ENCODE measurements at regions not wholly inside any gene's neighbourhood (a gene's known extent, or its start where the extent isn't known, plus 50 kb on each side); places are given as distances from the start of the nearest gene placed in this dataset.

DNA sequence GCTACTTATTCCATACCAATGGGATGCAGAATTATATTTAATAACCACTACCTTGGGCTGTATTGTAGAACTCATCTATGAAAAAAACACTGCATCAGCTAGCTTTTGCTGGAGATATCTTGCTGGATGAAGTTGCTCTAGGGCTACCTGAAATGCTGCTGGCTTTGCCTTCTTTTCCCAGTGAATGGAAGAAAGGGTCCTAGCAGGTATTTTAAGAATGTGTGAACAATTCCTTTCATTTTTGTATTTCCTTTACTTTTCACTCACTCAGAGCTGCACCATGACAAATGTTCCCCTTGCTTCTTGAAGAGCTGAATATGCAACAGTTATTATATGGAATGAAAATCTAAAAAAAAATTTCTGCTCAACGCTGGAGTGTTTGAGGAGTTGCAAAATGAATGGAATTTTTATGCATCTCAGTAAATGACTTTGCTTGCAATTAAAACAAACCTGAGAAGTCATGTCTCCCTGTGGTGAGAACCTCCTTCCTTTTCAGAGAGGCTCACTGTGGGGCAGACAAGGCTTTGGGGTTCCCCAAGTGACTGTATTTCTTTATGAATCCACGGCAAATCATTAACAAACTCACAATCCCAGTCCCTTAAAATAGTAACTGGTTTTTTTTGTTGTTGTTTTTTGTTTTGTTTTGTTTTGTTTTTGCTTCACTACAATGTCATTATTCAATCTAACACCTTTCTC lies 566.8 kb upstream of the KIRREL3 start:
- H3K9me3 Mint-ChIP-seq (ENCODE audit: unreplicated experiment), result no peaks in the 10 kb centered on the region
- no peak for DNase-seq
- H3K36me3 Mint-ChIP-seq (ENCODE audit: unreplicated experiment), result no peaks in the 10 kb centered on the region
- no peaks in the 10 kb centered on the region for H3K27me3 Mint-ChIP-seq (ENCODE audit: unreplicated experiment)
- TF ChIP-seq, protein P1, sequence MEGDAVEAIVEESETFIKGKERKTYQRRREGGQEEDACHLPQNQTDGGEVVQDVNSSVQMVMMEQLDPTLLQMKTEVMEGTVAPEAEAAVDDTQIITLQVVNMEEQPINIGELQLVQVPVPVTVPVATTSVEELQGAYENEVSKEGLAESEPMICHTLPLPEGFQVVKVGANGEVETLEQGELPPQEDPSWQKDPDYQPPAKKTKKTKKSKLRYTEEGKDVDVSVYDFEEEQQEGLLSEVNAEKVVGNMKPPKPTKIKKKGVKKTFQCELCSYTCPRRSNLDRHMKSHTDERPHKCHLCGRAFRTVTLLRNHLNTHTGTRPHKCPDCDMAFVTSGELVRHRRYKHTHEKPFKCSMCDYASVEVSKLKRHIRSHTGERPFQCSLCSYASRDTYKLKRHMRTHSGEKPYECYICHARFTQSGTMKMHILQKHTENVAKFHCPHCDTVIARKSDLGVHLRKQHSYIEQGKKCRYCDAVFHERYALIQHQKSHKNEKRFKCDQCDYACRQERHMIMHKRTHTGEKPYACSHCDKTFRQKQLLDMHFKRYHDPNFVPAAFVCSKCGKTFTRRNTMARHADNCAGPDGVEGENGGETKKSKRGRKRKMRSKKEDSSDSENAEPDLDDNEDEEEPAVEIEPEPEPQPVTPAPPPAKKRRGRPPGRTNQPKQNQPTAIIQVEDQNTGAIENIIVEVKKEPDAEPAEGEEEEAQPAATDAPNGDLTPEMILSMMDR (IDR thresholded peaks at IDR 0.05; ENCODE audit: partially characterized antibody, unreplicated experiment), result no peak
- H3K27ac Mint-ChIP-seq (ENCODE audit: unreplicated experiment), result no peak overlapping the region
- H3K4me3 Mint-ChIP-seq (ENCODE audit: unreplicated experiment), result no peak overlapping the region
- peaks cover 4% of the 10 kb centered on the region for H3K4me1 Mint-ChIP-seq (ENCODE audit: low read depth, unreplicated experiment)

DNA sequence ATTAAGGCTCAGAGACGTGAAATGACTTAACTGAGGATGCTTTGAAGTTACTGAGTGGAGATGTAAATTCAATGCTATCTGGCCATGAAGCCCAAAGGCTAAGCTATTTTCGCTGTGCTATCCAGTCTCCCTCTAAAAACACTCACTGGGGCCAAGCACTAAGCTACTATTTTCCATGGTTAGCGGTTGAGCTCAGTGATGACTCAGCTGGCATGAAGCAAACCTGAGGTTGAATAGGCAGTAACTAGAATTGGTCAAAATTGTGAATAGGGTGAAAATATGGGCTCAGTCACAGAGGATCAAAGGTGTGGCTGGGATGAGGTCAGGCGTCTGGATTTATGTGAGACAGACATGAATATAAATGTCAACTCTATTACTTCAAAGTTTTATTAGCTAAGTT lies 564.2 kb upstream of the KIRREL3 start:
- no peaks in the 10 kb centered on the region for H3K9me3 Mint-ChIP-seq (ENCODE audit: unreplicated experiment)

DNA sequence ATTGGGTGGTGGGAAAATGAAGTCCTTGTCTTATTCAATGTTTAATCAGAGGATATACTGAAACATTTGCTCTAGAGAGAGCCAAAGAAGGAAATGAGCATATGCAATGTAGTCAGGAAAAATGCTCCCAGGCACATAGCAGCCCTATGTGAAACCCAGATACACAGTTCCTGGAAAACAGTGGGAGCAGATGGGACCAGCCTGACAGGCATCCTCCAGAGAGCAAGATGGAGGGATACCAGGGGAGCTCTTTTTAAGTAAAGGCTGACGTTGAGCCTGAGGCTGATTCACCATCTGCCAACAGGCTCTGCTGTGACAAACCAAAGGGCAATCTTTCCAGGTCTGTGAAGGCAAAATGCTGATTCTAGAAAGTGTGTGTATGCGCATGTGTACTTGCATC lies 559.4 kb upstream of the KIRREL3 start:
- DNase-seq, result peak; percentile 67
- H3K27ac Mint-ChIP-seq (ENCODE audit: unreplicated experiment), result no peak overlapping the region
- H3K27me3 Mint-ChIP-seq (ENCODE audit: unreplicated experiment), result peaks cover 3% of the 10 kb centered on the region
- no peaks in the 10 kb centered on the region for H3K36me3 Mint-ChIP-seq (ENCODE audit: unreplicated experiment)
- H3K9me3 Mint-ChIP-seq (ENCODE audit: unreplicated experiment), result no peaks in the 10 kb centered on the region
- H3K4me1 Mint-ChIP-seq (ENCODE audit: low read depth, unreplicated experiment), result peaks cover 14% of the 10 kb centered on the region
- H3K4me3 Mint-ChIP-seq (ENCODE audit: unreplicated experiment), result no peak overlapping the region
- TF ChIP-seq, protein P1 (IDR thresholded peaks at IDR 0.05; ENCODE audit: partially characterized antibody, unreplicated experiment), result no peak

More for the DNA sequence above, 564.2 kb upstream of the KIRREL3 start:
- peaks cover 6% of the 10 kb centered on the region for H3K4me1 Mint-ChIP-seq (ENCODE audit: low read depth, unreplicated experiment)
- peaks cover 3% of the 10 kb centered on the region for H3K27me3 Mint-ChIP-seq (ENCODE audit: unreplicated experiment)
- H3K27ac Mint-ChIP-seq (ENCODE audit: unreplicated experiment), result no peak overlapping the region
- H3K4me3 Mint-ChIP-seq (ENCODE audit: unreplicated experiment), result no peak overlapping the region
- TF ChIP-seq, protein P1 (IDR thresholded peaks at IDR 0.05; ENCODE audit: partially characterized antibody, unreplicated experiment), result no peak
- no peaks in the 10 kb centered on the region for H3K36me3 Mint-ChIP-seq (ENCODE audit: unreplicated experiment)
- no peak for DNase-seq

DNA sequence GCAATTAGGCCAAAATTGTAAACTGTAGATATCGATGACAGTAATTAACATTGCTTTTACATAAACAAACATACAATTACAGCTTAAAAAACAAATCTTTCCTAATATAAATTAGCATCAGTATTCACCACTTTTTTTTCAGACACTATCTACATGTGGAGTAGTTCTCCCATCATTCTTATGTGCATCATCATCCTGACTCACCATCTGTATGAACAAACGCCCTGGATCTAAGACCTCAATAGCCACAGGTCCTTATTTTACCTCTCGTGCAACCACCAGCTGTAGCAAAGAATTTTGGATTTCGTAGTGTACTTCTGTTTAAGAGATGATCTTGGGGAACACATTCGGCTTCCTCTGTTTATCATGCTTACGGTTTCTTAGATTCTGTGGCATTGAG lies 551.9 kb upstream of the KIRREL3 start:
- TF ChIP-seq, protein P1 (IDR thresholded peaks at IDR 0.05; ENCODE audit: partially characterized antibody, unreplicated experiment), result no peak
- H3K4me3 Mint-ChIP-seq (ENCODE audit: unreplicated experiment), result no peak overlapping the region
- H3K27ac Mint-ChIP-seq (ENCODE audit: unreplicated experiment), result no peak overlapping the region
- no peaks in the 10 kb centered on the region for H3K36me3 Mint-ChIP-seq (ENCODE audit: unreplicated experiment)
- DNase-seq, result no peak
- peaks cover 6% of the 10 kb centered on the region for H3K27me3 Mint-ChIP-seq (ENCODE audit: unreplicated experiment)
- H3K9me3 Mint-ChIP-seq (ENCODE audit: unreplicated experiment), result no peaks in the 10 kb centered on the region
- H3K4me1 Mint-ChIP-seq (ENCODE audit: low read depth, unreplicated experiment), result peaks cover 21% of the 10 kb centered on the region

DNA sequence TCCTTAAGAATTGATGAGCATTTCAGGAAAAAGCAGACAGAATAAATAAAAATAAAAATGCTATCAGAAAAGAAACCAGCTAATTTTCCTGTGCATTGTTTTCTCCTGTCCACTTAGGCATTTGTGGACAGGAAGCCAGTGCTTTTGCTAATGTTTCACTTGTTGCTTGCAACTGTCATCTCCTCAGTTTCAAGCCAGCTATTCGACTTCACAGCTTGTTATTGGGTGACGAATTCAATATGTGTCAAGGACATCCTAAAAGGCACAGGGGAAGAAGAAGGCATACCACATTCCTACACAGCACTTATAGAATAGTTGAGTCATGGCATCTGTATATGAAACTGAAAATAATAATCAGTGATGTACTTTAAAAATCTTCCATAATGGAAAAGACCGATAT lies 530.6 kb upstream of the KIRREL3 start:
- H3K27ac Mint-ChIP-seq (ENCODE audit: unreplicated experiment), result no peak overlapping the region
- no peak overlapping the region for H3K4me3 Mint-ChIP-seq (ENCODE audit: unreplicated experiment)
- H3K4me1 Mint-ChIP-seq (ENCODE audit: low read depth, unreplicated experiment), result no peaks in the 10 kb centered on the region
- TF ChIP-seq, protein P1 (IDR thresholded peaks at IDR 0.05; ENCODE audit: partially characterized antibody, unreplicated experiment), result no peak
- no peaks in the 10 kb centered on the region for H3K36me3 Mint-ChIP-seq (ENCODE audit: unreplicated experiment)
- H3K27me3 Mint-ChIP-seq (ENCODE audit: unreplicated experiment), result no peaks in the 10 kb centered on the region
- no peak for DNase-seq
- H3K9me3 Mint-ChIP-seq (ENCODE audit: unreplicated experiment), result no peaks in the 10 kb centered on the region
